Endothelial cell of umbilical vein (primary cell): ENCODE measurements at regions not wholly inside any gene's neighbourhood (a gene's known extent, or its start where the extent isn't known, plus 50 kb on each side); places are given as distances from the start of the nearest gene placed in this dataset.

Source experiments
- BruUV-seq: library from RNA; stranded (reverse); fragments of 400-500 nt; replicated peaks from 2 replicates; lab custom pipeline; 2021; lab: Mats Ljungman, UMichigan
- CTCF ChIA-PET: fragments of 300-600, 350-600 bp; sonication (Branson Sonifier 250); formaldehyde crosslinking; loops from one replicate; lab custom pipeline; 2021; ENCODE audit warnings: antibody characterized with exemption, inconsistent platforms; lab: Charles Lee
- POLR2A ChIA-PET: fragments of 300-600, 350-600 bp; sonication (Branson Sonifier 250); formaldehyde crosslinking; loops from one replicate; lab custom pipeline; 2021; ENCODE audit warnings: antibody characterized with exemption, inconsistent platforms; lab: Charles Lee
- DNase-seq: peaks from one replicate; pipeline ENCODE4 v3.0.0-alpha.2; 2011; ENCODE audit warnings: low read depth, low spot score
- FAIRE-seq: peaks from 2 replicates; lab custom pipeline; 2011; peaks lifted over from hg19 to GRCh38; lab: Jason Lieb, UNC
- H2AFZ ChIP-seq: 2 replicates; pipeline ENCODE4 v1.6.0; 2012; ENCODE audit warnings: low read depth, low read length, control low read depth, inconsistent platforms
- H3K27ac ChIP-seq: 2 replicates; pipeline ENCODE4 v1.5.1; 2011; ENCODE audit warnings: low read depth, mild to moderate bottlenecking, control low read depth, low read length, moderate library complexity; ENCODE audit not compliant: insufficient read depth
- H3K27me3 ChIP-seq, 2 experiments: 2 replicates each; pipeline versions ENCODE4 v1.6.0 to v1.6.1; 2011; ENCODE audit warnings: low read length in 2 of 2, mixed read lengths in 1 of 2; ENCODE audit not compliant: control insufficient read depth in 2 of 2, insufficient read depth in 2 of 2
- H3K36me3 ChIP-seq, 2 experiments: 2 replicates in 1 of 2; 3 replicates in 1 of 2; pipeline ENCODE4 v1.5.1; 2011; ENCODE audit warnings: low read length in 2 of 2, mild to moderate bottlenecking in 1 of 2, moderate library complexity in 1 of 2; ENCODE audit not compliant: control insufficient read depth in 2 of 2, insufficient read depth in 2 of 2; ENCODE audit errors: extremely low read depth in 1 of 2
- H3K4me1 ChIP-seq: 3 replicates; pipeline ENCODE4 v1.5.1; 2011; ENCODE audit warnings: mild to moderate bottlenecking, low read length; ENCODE audit not compliant: control insufficient read depth, insufficient read depth; ENCODE audit errors: extremely low read depth
- H3K4me2 ChIP-seq: 2 replicates; pipeline ENCODE4 v1.6.1; 2011; ENCODE audit warnings: low read length, control low read depth, mixed read lengths; ENCODE audit not compliant: insufficient read depth
- H3K4me3 ChIP-seq, 3 experiments: fragments of 200-600 bp in 1 of 3; sonication (generic), shearing (Covaris generic) in 1 of 3; replicated peaks in 1 of 3; 2 replicates each; pipeline ENCODE4 v1.5.1; 2011 to 2016; ENCODE audit warnings: control low read depth in 3 of 3, low read length in 3 of 3, mild to moderate bottlenecking in 2 of 3, inconsistent platforms in 1 of 3, low read depth in 1 of 3, moderate library complexity in 1 of 3; ENCODE audit not compliant: insufficient read depth in 1 of 3
- H3K79me2 ChIP-seq: 2 replicates; pipeline ENCODE4 v1.6.0; 2012; ENCODE audit warnings: low read length, inconsistent platforms; ENCODE audit not compliant: control insufficient read depth, insufficient read depth
- H3K9ac ChIP-seq: replicated peaks from 2 replicates; pipeline ENCODE3; 2011; ENCODE audit warnings: low read length, control low read depth; ENCODE audit not compliant: insufficient read depth; ENCODE audit errors: extremely low read depth
- H3K9me1 ChIP-seq: replicated peaks from 3 replicates; pipeline ENCODE4 v1.6.0; 2011; ENCODE audit warnings: mild to moderate bottlenecking, low read length; ENCODE audit not compliant: control insufficient read depth, insufficient read depth; ENCODE audit errors: extremely low read depth
- H3K9me3 ChIP-seq: replicated peaks from 2 replicates; pipeline ENCODE4 v1.5.1; 2012; ENCODE audit warnings: low read length, inconsistent platforms; ENCODE audit not compliant: control insufficient read depth, insufficient read depth
- H4K20me1 ChIP-seq: replicated peaks from 2 replicates; pipeline ENCODE3; 2011; ENCODE audit warnings: mild to moderate bottlenecking, low read length; ENCODE audit not compliant: control insufficient read depth, insufficient read depth; ENCODE audit errors: extremely low read depth
- EZH2 ChIP-seq: IDR thresholded peaks from 2 replicates; pipeline ENCODE4 v1.6.1; 2012; ENCODE audit warnings: borderline replicate concordance, low read depth, mild to moderate bottlenecking, moderate library complexity, low read length, inconsistent platforms; ENCODE audit not compliant: severe bottlenecking
- FOS ChIP-seq: IDR thresholded peaks from 2 replicates; pipeline ENCODE4 v1.6.1; 2011; ENCODE audit warnings: mild to moderate bottlenecking, low read length, moderate library complexity, borderline replicate concordance; ENCODE audit not compliant: insufficient read depth
- GATA2 ChIP-seq: IDR thresholded peaks from 2 replicates; pipeline ENCODE4 v1.7.0; 2011; ENCODE audit warnings: low read depth, mild to moderate bottlenecking, moderate library complexity, mixed read lengths, low read length; ENCODE audit not compliant: insufficient read length, insufficient read depth
- JUN ChIP-seq: IDR thresholded peaks from 2 replicates; pipeline ENCODE4 v1.6.1; 2011; ENCODE audit warnings: borderline replicate concordance, low read depth; ENCODE audit not compliant: insufficient read length, insufficient read depth
- MYC ChIP-seq: IDR thresholded peaks from one replicate; pipeline ENCODE4 v1.6.1; 2011; ENCODE audit warnings: mild to moderate bottlenecking, low read depth, low read length
- POLR2A ChIP-seq: IDR thresholded peaks from 2 replicates; pipeline ENCODE4 v1.6.1; 2012; ENCODE audit warnings: low read depth, mild to moderate bottlenecking, control low read depth, low read length
- POLR2AphosphoS5 ChIP-seq: IDR thresholded peaks from 2 replicates; pipeline ENCODE4 v1.6.1; 2012; ENCODE audit warnings: low read depth, mild to moderate bottlenecking, control low read depth, low read length, moderate library complexity; ENCODE audit not compliant: insufficient read depth
- dilution Hi-C: fragments of 300-500 bp; cut with MboI; formaldehyde crosslinking; loops from one replicate; pipeline ENCODE4 v1.15.0; 2019; ENCODE audit warnings: low sequenced_read_pairs; ENCODE audit not compliant: extremely low pct_ligation_motif_present
- intact Hi-C: fragments of 100-400 bp; cut with micrococcal nuclease; formaldehyde crosslinking; loops from one replicate; pipeline ENCODE4 v1.10.0; 2022
- TF ChIP-seq, protein P1 (sequence below): IDR thresholded peaks from 2 replicates; pipeline ENCODE4 v1.6.1; 2011; ENCODE audit not compliant: insufficient read depth, insufficient read length
- TF ChIP-seq, protein P2 (sequence below), 2 donors: IDR thresholded peaks; 1 replicate in 1 of 2; 2 replicates in 1 of 2; pipeline ENCODE4 v1.5.1; 2011; ENCODE audit warnings: low read length in 2 of 2, mild to moderate bottlenecking in 2 of 2, moderate library complexity in 2 of 2, control low read depth in 1 of 2, inconsistent platforms in 1 of 2, low read depth in 1 of 2; ENCODE audit not compliant: insufficient read depth in 1 of 2; ENCODE audit errors: extremely low read depth in 1 of 2

DNA sequence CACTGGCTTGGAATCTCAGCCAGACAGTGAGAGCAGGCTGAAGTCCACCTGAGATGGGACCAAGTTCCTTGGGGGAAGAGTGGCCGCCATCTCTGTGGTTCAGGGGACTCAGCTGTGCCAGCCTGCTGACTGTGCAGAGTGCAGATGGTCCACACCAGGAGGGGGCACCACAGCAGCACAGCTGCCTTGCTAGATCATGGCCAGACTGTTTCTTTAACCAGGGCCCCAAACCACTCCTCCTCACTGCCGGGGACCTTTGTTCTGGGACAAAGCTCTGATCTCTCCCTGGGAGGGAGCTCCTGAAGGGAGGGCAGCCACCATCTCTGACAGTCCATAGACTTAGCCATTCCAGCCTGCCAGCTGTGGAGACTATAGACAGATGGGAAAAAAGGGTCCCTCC, 2189.6 kb downstream of the PCDH7 start:
- Histone ChIP-seq H3K9me1 (no peaks in the 10 kb centered on the region), H3K4me1 (no peaks in the 10 kb centered on the region), H2AFZ (no peak overlapping the region), H3K27me3 (no peaks in the 10 kb centered on the region), H3K9ac (no peak overlapping the region), H3K27ac (no peak overlapping the region), H3K36me3 (no peaks in the 10 kb centered on the region), H3K4me3 (no peak overlapping the region), H4K20me1 (no peaks in the 10 kb centered on the region), H3K4me2 (no peak overlapping the region), H3K79me2 (no peaks in the 10 kb centered on the region), H3K9me3 (no peaks in the 10 kb centered on the region)
- no peak for DNase-seq
- CTCF ChIA-PET: no interaction called here
- POLR2A ChIA-PET: no interaction called here
- FAIRE-seq: no peak
- no TSS peak for BruUV-seq
- TF ChIP-seq, protein P1, sequence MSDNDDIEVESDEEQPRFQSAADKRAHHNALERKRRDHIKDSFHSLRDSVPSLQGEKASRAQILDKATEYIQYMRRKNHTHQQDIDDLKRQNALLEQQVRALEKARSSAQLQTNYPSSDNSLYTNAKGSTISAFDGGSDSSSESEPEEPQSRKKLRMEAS: no peak
- TF ChIP-seq POLR2AphosphoS5: no peak
- no peak for TF ChIP-seq JUN
- no peak for TF ChIP-seq EZH2
- TF ChIP-seq POLR2A: no peak
- no peak for TF ChIP-seq FOS
- TF ChIP-seq GATA2: no peak
- TF ChIP-seq MYC: no peak
- TF ChIP-seq, protein P2, sequence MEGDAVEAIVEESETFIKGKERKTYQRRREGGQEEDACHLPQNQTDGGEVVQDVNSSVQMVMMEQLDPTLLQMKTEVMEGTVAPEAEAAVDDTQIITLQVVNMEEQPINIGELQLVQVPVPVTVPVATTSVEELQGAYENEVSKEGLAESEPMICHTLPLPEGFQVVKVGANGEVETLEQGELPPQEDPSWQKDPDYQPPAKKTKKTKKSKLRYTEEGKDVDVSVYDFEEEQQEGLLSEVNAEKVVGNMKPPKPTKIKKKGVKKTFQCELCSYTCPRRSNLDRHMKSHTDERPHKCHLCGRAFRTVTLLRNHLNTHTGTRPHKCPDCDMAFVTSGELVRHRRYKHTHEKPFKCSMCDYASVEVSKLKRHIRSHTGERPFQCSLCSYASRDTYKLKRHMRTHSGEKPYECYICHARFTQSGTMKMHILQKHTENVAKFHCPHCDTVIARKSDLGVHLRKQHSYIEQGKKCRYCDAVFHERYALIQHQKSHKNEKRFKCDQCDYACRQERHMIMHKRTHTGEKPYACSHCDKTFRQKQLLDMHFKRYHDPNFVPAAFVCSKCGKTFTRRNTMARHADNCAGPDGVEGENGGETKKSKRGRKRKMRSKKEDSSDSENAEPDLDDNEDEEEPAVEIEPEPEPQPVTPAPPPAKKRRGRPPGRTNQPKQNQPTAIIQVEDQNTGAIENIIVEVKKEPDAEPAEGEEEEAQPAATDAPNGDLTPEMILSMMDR (IDR thresholded peaks at IDR 0.05; ENCODE audit: extremely low read depth in 1 of 2, insufficient read depth in 1 of 2, low read depth in 1 of 2, low read length in 2 of 2): no peak
- dilution Hi-C loops (no loop called here), intact Hi-C loops (no loop called here)
